HG03045 (cell line): ENCODE measurements at regions not wholly inside any gene's neighbourhood (a gene's known extent, or its start where the extent isn't known, plus 50 kb on each side); places are given as distances from the start of the nearest gene placed in this dataset.

Experiments
- ATAC-seq: cut with Tn5 transposase; IDR thresholded peaks from one replicate; pipeline ENCODE4 v1.9.1; 2021; ENCODE audit warnings: mild to moderate bottlenecking, moderate library complexity; ENCODE audit not compliant: unreplicated experiment

DNA sequence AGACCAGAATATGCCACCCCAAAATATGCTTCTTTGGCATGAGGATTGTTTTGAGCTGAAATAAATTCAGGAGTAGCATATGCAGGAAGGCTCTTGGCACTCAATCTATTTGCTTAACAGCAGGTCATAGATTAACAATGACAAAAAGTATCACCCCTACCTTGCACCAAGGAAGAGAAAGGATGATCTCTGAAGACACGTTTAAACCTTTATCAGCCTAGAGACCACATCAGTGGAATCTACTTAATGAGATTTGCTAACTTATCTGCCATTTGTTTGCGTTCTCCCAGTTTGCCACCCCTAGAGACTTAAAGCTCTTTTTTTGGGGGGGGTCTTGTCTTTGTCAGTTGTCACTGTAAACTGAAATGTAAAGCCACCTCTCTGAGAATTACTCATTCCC lies 1278.7 kb upstream of the USP15 start:
- no peak for ATAC-seq

DNA sequence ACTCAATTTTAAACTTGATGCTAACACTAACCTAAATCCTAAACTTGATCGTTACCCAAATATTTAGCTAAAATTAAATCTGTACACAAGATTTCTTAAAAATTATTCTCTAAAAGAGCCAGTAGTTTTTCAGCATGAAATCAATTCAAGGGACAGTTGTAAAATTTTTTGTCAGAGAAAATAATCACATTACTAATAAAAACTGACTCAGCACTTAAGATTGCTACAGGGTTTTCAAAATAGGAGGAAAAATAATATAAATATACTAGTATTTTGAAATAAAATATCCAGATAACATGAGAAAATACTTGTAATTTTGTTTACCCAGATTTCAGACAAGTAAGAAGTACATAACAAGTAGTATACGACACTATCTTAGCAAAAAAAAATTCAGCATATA lies 1268.1 kb upstream of the USP15 start:
- ATAC-seq = no peak

DNA sequence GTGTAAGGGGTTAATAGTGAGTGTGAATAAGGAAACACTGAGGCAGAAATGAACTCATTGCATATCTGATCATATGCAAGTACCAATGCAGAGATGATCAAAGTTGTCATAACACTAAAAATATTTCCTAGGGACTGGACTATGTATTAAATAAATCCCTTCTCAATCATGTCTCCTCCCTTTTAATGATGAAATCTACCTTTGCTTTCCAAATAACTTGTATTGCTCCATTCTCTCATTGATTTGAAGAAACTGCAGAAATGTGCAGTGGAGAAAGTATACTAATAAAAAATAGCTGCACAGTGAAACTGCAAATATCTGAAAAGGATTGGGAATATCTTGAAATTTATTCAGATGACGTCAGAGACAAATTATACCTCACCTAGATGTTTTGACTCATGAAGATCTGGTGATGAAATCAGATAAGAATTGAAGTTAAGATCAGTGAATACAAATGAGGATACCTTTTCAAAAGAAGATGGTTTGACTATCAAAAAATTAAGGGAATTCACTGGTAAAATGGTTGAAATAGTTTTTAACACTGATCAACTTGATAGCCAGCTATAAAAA lies 1264.9 kb upstream of the USP15 start:
- ATAC-seq = no peak

DNA sequence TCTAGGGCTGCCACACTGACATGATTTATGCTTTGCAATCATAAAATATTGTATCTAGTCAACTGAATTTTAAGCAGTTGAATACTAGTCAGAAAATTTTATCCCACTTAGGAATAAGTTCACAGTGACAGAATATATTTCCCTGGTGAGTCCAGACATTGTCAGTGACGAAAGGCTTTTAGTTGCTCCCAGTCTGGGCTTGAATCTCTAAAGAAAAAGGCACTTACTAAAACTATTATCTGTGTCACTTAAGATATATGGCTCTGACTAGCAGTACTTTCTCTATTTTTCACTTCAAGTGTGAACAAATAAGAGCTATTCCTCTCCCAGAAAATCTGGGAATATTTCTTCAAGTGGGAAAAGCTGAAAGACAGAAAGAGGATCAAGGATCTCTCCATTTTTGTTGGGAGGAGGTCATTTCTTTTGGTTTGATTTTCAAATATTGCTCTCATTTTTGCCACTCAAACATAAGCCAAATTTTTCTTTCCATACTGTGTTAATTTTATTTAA lies 1262.3 kb upstream of the USP15 start:
- no peak for ATAC-seq

DNA sequence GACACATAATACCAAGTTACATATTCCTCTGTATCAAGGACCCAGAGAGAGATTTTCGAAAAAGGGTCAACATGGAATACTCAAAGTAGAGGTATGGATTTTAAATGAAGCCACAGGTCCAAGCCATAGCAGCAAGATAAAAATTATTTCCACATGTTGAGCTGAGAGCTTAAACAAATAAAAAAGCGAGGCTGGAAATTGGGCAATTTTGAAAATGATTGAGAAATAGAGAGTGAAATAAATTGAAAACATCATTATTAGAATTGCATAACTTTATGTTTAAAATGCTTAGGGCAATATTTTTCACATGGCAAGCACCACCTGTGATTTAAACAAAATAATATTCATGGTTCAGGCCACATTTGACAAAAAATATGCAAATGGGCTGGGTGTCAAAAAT lies 1251.0 kb upstream of the USP15 start:
- no peak for ATAC-seq

DNA sequence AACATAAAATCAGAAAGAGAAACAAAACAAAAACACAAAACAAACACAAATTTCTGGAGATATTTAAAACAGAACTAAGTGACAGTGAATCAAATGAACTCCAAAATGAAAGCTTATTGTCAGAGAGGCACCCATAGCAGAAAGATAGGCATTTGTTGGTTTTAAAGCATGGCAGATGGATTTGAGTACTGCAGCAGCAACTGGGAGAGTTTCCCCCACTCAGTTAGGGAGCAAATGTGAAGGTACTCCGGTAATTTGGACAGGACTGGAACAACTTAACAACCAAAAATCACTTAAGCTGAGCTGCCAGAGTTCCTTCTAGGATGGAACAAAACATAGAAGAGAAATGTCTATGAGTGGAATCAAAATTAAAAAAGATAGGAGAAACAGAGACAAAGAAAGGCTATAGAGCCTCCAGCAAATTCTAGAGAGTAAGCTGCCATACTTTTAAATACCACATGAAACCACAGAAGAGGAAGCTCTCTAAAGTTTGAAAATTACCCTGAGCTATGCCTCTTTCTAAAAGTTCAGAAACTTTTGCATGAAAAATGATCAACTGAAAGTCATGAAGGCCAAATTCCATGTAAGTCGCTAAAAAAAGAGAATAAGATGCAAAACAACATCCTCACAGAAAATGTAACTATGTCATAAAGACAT lies 1248.3 kb upstream of the USP15 start:
- no peak for ATAC-seq

DNA sequence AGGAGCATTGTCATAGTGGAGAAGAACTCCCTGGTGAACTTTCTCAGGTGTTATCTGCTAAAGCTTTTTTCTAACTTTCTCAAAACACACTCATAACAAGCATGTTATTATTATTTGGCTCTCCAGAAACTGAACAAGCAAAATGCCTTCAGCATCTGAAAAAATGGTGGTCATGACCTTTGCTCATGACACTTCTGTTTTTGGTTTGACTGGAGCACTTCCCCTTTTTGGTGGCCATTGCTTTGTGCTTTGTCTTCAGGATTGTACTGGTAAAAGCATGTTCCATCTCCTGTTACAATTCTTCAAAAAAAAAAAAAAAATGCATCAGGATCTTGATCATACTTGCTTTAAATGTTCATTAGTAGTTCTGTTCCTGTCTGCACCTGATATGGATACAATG lies 1241.6 kb upstream of the USP15 start:
- no peak for ATAC-seq

DNA sequence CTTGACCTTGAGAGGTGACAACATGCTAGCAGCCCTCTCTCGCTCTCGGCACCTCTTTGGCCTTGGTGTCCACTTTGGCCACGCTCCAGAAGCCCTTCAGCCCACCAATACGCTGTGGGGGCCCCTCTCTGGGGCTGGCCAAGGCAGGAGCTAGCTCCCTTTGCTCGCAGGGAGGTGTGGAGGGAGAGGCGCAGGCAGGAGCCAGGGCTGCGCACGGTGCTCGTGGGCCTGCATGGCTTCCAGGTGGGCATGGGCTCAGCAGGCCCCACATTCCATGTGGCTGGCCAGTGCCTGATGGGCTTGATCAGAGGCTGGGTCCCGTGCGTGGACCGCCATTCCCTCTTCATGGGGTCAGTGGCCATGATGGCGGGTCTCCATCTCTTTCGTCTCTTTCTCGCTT lies 1237.0 kb upstream of the USP15 start:
- no peak for ATAC-seq

DNA sequence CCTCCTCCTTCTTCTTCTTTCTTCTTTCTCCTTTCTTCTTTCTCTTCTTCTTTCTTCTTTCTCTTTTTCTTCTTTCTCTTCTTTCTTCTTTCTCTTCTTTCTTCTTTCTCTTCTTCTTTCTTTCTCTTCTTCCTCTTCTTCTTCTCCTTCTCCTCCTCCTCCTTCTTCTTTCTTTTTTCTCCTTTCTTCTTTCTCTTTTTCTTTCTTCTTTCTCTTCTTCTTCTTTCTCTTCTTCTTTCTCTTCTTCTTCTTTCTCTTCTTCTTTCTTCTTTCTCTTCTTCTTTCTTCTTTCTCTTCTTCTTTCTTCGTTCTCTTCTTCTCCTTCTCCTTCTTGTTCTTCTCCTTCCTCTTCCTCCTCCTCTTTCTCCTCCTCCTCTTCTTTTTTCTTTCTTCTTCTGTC lies 1230.7 kb upstream of the USP15 start:
- ATAC-seq = no peak

DNA sequence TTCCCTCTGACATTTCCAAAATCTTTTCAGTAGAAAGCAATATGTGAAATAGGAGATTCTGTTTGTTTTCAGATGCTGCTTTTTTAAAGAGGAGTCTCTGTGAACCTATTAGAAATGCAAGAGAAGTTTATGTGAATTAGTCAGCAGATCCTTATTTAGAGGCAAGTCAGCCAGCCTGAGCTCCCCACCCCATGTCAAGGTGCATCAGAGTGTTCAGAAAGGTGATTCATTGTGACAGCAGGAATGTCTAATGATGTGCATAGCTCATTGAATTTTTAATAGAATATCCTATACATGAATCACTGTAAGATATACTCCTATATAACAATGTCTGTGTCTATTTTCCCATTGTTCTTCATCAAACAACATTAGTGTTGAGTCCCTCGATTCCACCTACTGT lies 1222.4 kb upstream of the USP15 start:
- no peak for ATAC-seq

DNA sequence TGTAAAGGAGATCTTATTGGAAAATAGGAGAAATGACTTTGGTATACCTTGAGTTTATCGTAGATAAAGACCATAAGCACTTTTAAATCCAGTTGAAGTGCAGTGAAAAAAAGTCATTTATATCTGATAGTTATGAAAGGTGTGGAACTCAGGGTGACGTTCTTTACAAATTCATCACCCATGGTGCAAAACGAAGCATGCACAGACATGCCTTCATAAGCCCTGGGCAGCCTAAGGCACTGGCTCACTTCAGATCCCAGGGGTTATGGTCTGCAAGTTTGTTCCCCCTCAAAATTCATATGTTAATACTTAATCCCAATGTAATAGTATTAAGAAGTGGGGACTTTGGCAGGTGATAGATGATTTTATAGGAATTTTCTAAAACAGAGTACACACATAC lies 1216.4 kb upstream of the USP15 start:
- ATAC-seq = no peak

DNA sequence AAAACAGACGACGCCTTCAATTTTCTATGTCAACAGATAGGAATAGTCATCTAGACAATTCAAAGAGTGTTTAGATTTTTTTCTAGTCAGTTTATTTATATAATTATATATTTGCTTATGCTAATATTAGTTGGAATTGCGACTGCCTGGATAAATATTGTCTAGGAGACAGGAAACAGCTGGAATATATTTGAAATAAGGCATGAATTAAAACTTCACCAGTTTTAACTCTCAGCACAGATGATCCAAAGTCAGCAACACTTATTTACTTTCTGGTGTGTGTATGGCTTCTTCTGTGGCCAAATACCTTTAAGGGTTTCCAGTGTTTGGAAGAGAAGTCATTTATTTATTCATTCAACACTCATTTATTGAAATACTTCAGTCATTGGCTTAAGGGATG lies 1215.4 kb upstream of the USP15 start:
- ATAC-seq = no peak

DNA sequence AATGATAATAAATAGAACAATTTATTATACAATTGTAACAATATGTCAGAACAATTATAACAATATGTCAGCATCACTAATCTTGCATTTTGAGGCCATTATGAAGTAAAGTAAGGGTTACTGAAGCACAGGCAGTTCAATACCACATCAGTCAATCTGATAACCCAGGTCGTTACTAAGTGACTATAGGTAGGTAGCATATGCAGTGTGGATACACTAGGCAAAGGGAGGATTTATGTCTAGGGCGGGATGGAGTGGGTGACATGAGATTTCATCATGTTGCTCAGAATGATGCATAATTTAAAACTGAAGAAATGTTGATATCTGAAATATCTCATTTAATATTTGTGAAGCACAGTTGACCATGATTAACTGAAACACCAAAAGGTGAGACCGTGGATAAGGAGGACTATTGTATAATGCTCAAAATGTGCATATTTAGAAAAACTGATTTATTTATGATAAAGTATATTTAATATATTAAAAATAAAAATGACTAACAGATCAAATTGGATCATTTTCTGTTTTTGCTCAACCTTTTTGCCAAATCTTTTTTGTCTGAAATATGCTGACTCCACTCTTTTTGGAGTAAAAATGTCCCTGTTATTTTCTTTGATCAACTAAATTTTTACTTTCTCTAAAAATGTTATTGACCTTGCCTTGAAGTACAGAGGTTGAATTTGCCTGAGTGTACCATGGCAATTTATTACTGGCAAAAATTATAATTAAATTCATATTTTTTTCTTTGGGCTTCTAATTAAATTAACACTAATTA lies 1189.4 kb upstream of the USP15 start:
- no peak for ATAC-seq

DNA sequence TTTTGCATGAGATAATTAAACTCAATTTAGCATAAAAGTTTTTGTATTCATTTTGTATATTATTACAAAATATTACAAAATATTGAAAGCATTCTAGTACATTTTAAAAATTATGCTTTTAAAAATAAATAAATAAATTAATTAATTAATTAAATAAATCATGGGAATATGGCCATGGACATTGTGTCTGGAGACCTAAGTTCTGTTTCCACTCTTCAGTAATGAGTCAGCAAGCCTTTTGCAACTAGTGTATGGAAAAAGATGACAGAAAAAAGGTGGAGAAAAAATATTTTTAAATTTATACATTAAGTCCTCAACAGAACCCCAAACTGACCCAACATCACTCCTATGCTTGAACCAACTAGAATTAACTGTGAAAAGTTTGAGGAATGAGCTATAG lies 1187.5 kb upstream of the USP15 start:
- no peak for ATAC-seq

DNA sequence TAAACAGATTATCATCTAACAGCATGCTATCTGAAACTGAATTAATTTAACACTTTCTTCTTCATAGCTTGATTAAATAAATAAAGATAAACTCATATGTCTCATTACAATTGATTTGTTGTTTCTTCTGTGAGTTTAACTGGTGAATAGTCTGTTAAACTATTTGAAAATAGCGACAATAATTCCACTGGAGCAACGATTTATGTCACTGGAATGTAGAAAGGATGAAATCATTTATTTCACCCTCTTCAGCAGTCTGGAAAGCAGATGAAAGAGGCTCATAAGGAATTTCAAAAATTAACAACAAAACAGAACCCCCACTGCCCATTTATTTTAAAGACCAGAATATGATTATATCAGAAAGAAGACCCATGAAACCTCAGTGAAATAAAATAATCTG lies 1165.1 kb upstream of the USP15 start:
- no peak for ATAC-seq

DNA sequence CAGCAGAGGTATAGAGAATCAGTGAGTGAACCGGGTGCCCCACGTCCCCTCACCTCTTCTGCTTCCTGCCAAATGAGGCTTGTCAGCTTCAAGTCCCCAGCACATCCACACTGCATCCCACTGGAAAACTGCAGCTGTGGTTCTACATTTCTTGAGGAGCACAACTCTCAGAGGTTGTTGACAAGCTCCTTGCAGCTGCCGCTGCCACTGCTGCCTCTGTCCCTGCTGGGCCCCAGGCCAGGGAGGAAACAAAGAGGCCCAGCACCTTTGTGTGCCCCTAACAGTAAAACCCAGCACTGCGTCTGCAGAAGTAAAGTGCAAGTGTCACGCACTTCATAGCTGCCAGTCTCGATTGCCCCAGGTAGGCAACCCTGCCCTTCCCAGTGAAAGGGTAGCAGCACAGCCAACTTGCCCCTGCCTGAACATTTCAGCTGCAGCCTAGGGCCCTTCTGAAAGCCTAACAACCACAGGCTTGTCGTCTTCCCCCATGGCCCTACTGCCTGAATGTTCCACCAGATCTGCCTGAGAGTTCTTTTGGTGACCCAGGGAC lies 1162.1 kb upstream of the USP15 start:
- no peak for ATAC-seq

DNA sequence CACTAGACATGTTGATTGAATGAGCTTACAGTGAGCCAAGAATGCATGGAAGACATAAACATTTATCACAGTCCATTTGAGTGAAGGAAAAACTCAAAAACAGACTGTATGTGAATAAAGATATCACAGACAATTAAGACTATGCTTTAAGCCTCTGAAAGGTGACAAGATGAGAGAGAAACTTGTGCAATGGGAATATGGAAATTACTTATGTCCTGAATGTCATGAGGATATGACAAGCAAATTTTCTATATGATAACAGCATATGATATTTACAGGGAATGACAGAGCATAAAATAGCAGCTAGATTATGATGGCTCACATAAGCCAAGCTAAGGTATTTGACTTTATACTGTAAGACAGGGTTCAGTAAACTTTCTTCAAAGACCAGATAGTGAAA lies 1153.1 kb upstream of the USP15 start:
- ATAC-seq = no peak

DNA sequence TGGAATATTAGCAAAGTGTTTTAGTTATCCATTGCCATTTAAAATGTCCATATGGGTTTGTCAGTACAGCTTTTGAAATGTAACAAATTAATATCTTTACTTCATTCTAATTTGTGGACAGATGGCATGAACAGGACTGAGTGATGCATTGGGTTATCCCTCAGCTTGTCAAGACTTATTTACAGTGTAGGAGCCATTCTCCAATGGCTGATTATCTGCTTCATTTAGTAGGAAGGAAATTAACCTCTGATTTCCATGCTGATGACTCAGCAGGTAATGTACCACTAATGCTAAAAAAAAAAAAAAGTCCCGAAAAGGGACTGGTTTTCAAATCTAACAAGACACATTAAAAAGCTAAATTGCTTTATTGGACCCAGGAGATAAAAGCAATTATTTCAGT lies 1149.0 kb upstream of the USP15 start:
- ATAC-seq = no peak

DNA sequence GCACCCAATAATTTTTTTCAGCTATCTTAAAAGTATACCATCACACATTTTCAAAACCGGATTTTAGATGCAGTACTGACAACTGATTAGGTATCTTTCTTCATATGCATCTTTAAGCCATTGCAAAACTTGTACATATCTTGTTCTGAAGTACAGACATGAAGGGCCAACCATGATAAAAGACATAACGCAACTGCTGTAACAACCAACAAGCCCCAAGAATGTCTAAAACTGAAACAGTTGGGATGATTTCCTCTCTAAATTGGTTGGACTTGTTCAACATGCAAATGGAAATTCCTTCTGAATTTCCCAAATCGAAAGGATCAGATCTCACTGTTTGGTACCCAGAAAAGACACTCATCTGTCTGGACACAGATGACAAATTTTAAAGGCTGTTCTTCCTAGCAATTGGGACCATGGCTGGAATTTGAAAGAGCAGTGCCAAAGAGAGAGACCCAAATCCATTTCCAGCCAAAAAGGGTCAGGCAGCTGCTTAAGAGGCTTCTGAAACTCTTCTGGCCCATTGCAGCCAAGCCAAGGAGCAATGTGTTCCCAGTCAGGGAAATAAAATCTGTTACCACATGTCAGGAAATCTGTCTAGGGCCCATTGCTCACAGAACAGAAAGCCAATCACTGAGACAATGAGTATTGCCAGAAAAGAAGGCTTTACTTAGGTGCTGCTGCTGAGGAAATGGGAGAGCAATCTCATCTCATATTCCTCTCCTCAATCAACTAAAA lies 1122.4 kb upstream of the USP15 start:
- no peak for ATAC-seq

DNA sequence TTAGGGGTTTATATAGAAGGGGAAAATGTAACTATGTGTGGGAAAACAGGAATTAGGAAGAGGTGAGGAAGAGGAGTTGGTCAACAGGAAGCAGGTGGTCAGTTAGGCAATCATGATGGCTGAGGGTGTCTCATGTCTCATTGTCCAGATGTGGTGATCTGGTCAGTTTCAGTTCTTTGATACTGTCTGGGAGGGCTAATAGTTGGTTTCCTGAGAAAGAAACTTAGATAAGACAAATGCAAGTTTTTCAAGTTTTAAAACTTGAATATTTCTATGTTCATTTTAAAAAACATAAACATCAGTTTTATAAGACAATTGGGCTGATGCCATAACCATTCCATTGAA lies 1121.8 kb upstream of the USP15 start:
- no peak for ATAC-seq

DNA sequence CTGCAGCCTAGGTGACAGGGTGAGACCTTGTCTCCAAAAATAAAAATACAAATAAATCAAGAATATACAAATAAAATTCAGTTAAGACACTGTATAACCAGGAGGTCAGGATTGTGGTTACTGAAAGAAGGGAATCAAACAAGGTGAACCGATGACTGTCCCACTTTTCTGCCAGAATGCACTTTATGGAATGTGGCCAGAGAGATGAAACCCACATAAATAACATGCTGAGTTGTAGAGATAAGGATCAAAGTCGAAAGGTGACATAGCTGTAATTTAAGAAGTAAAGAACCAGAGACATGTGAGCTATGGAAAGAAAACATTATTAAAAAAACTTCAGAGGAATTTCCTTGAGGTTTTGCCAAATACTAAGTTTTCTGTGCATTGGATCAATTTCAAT lies 1098.2 kb upstream of the USP15 start:
- no peak for ATAC-seq
